ENCODE measurements at regions not wholly inside any gene's neighbourhood (a gene's known extent, or its start where the extent isn't known, plus 50 kb on each side); places are given as distances from the start of the nearest gene placed in this dataset.

- TF ChIP-seq TAF1 (IDR thresholded peaks at IDR 0.05; ENCODE audit: low read depth, low read length), result no peak
- no peak for TF ChIP-seq POLR2AphosphoS5 (IDR thresholded peaks at IDR 0.05; ENCODE audit: low read depth, low read length)
- TF ChIP-seq POLR2A (IDR thresholded peaks at IDR 0.05; ENCODE audit: low read depth, low read length), result no peak
- no peak for TF ChIP-seq PAX5 (IDR thresholded peaks at IDR 0.05; ENCODE audit: insufficient read depth, low read length, severe bottlenecking)
- TF ChIP-seq SPI1 (IDR thresholded peaks at IDR 0.05; ENCODE audit: low read depth, low read length), result no peak
Measured at GRCh38 chr14:101098177-101098576, 194.7 kb upstream of the RTL1 start.
